Endodermal cell (in vitro differentiated cells): ENCODE measurements at regions not wholly inside any gene's neighbourhood (a gene's known extent, or its start where the extent isn't known, plus 50 kb on each side); places are given as distances from the start of the nearest gene placed in this dataset.

ENCODE experiments used
- DNase-seq: peaks from one replicate; pipeline ENCODE4 v3.0.0-alpha.2; 2017
- H3K27ac ChIP-seq: 2 replicates; pipeline ENCODE4 v1.5.1; 2013; ENCODE audit warnings: mild to moderate bottlenecking, low read depth, low read length, moderate library complexity
- H3K27me3 ChIP-seq: 2 replicates; pipeline ENCODE4 v1.6.1; 2013; ENCODE audit warnings: mild to moderate bottlenecking, low read length, moderate library complexity; ENCODE audit not compliant: insufficient read depth, control insufficient read depth, poor library complexity, severe bottlenecking
- H3K36me3 ChIP-seq: 2 replicates; pipeline ENCODE4 v1.7.0; 2013; ENCODE audit warnings: mild to moderate bottlenecking, low read length, moderate library complexity; ENCODE audit not compliant: control insufficient read depth, insufficient read depth
- H3K4me1 ChIP-seq: one replicate; pipeline ENCODE4 v1.7.0; 2013; ENCODE audit warnings: low read length; ENCODE audit not compliant: control insufficient read depth, insufficient read depth
- H3K4me3 ChIP-seq: 2 replicates; pipeline ENCODE4 v1.5.1; 2013; ENCODE audit warnings: mild to moderate bottlenecking, low read length, moderate library complexity
- H3K9ac ChIP-seq: 2 replicates; pipeline ENCODE4 v1.6.1; 2013; ENCODE audit warnings: mild to moderate bottlenecking, low read length, moderate library complexity; ENCODE audit not compliant: poor library complexity, severe bottlenecking; ENCODE audit errors: extremely low read depth
- H3K9me3 ChIP-seq: 2 replicates; pipeline ENCODE4 v1.6.1; 2013; ENCODE audit warnings: mild to moderate bottlenecking, low read length, moderate library complexity; ENCODE audit not compliant: control insufficient read depth
- H3K27ac Mint-ChIP-seq: 2 replicates; pipeline ENCODE4 v1.8.0; 2020; ENCODE audit warnings: mixed read lengths
- H3K27me3 Mint-ChIP-seq: 2 replicates; pipeline ENCODE4 v1.8.0; 2021; ENCODE audit warnings: mild to moderate bottlenecking, mixed read lengths; ENCODE audit not compliant: insufficient read depth
- H3K36me3 Mint-ChIP-seq: 2 replicates; pipeline ENCODE4 v1.8.0; 2020; ENCODE audit warnings: low read depth, mixed read lengths
- H3K4me1 Mint-ChIP-seq: 2 replicates; pipeline ENCODE4 v1.8.0; 2020; ENCODE audit warnings: mixed read lengths
- H3K4me3 Mint-ChIP-seq: 2 replicates; pipeline ENCODE4 v1.8.0; 2020; ENCODE audit warnings: mild to moderate bottlenecking, moderate library complexity, mixed read lengths
- H3K9me3 Mint-ChIP-seq: 2 replicates; pipeline ENCODE4 v1.8.0; 2020; ENCODE audit warnings: mild to moderate bottlenecking, mixed read lengths
- CTCF ChIP-seq: fragments of 200-600 bp; sonication (generic); conservative IDR thresholded peaks from 2 replicates; pipeline ENCODE4 v1.5.0; 2021; ENCODE audit warnings: antibody characterized with exemption, mild to moderate bottlenecking
- WGBS, 2 experiments: methylation state at CpG; one replicate each; pipeline versions ENCODE4 v1.1.5 to v1.1.7; 2013; ENCODE audit warnings: missing lambda C conversion rate in 2 of 2, mixed read lengths in 1 of 2; ENCODE audit not compliant: insufficient coverage in 1 of 2, insufficient read length in 1 of 2; 5-methylcytosine and 5-hydroxymethylcytosine counted together

GRCh38 chr1:4598561-4598960 is 55.8 kb upstream of the AJAP1 start:
- no peak for TF ChIP-seq CTCF
- no peak for DNase-seq
- Mint-ChIP-seq H3K27ac (no peak overlapping the region), H3K27me3 (peaks cover 6% of the 10 kb centered on the region), H3K36me3 (no peaks in the 10 kb centered on the region), H3K9me3 (no peaks in the 10 kb centered on the region), H3K4me3 (no peak overlapping the region), H3K4me1 (peaks cover 11% of the 10 kb centered on the region)
- Histone ChIP-seq H3K36me3 (no peaks in the 10 kb centered on the region), H3K27ac (no peak overlapping the region), H3K9ac (no peak overlapping the region), H3K4me3 (no peak overlapping the region), H3K27me3 (no peaks in the 10 kb centered on the region), H3K4me1 (peaks cover 4% of the 10 kb centered on the region), H3K9me3 (no peaks in the 10 kb centered on the region)
- 63 to 78% methylated on average over 3 to 6 of the region's 6 CpGs for WGBS, 2 experiments

GRCh38 chr1:4599521-4599920 is 54.9 kb upstream of the AJAP1 start:
- no peak for TF ChIP-seq CTCF
- Histone ChIP-seq H3K27me3 (no peaks in the 10 kb centered on the region), H3K4me1 (peaks cover 4% of the 10 kb centered on the region), H3K27ac (no peak overlapping the region), H3K4me3 (no peak overlapping the region), H3K36me3 (no peaks in the 10 kb centered on the region), H3K9ac (no peak overlapping the region), H3K9me3 (no peaks in the 10 kb centered on the region)
- Mint-ChIP-seq H3K27ac (no peak overlapping the region), H3K4me3 (no peak overlapping the region), H3K4me1 (peaks cover 11% of the 10 kb centered on the region), H3K9me3 (no peaks in the 10 kb centered on the region), H3K36me3 (no peaks in the 10 kb centered on the region), H3K27me3 (peaks cover 6% of the 10 kb centered on the region)
- WGBS, 2 experiments: 93 to 98% methylated on average over 11 to 15 of the region's 15 CpGs
- DNase-seq: no peak

DNA sequence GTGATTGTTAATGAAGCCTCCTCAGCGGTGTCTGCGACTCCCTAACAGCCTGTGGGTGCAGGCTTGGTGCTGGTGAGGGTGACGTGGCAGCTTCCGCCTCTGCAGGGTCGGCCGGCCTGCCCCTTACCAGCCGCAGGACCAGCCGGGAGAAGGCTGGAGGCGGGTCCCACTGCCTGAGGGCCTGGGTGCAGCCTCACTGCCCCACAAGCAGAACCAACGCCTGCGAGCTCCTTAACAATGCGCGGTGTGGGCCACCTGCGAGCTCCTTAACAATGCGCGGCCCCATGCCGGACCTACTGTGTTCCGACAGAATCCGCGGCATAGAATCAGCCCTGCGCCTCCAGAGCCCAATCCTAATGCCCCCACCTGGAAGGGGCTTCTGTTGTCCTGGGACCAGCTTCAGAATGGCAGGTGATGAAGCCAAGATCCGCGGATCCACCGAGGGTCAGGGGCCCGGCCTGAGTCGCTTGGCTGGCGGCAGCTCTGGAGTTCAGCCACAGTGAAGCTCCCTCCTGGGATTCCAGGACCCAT is 54.4 kb upstream of the AJAP1 start:
- Mint-ChIP-seq H3K4me3 (no peak overlapping the region), H3K27ac (no peak overlapping the region), H3K9me3 (no peaks in the 10 kb centered on the region), H3K27me3 (peaks cover 6% of the 10 kb centered on the region), H3K36me3 (no peaks in the 10 kb centered on the region), H3K4me1 (peaks cover 11% of the 10 kb centered on the region)
- WGBS, 2 experiments: 90 to 94% methylated on average over 16 to 27 of the region's 27 CpGs
- peak; percentile 71 for DNase-seq
- Histone ChIP-seq H3K27ac (no peak overlapping the region), H3K36me3 (no peaks in the 10 kb centered on the region), H3K9me3 (no peaks in the 10 kb centered on the region), H3K4me3 (no peak overlapping the region), H3K4me1 (peaks cover 4% of the 10 kb centered on the region), H3K9ac (no peak overlapping the region), H3K27me3 (no peaks in the 10 kb centered on the region)
- TF ChIP-seq CTCF: no peak
